Neural progenitor cell (in vitro differentiated cells): ENCODE measurements at regions not wholly inside any gene's neighbourhood (a gene's known extent, or its start where the extent isn't known, plus 50 kb on each side); places are given as distances from the start of the nearest gene placed in this dataset.
A peak's percentile ranks its signal among the peaks of the same experiment; 100 is the strongest.

Experiments
- DNase-seq: peaks from one replicate; pipeline ENCODE4 v3.0.0-alpha.2; 2016; ENCODE audit warnings: low spot score
- H2AFZ ChIP-seq: fragments of 200-600 bp; sonication (generic); replicated peaks from 2 replicates; pipeline ENCODE4 v1.6.1; 2016; ENCODE audit warnings: antibody characterized with exemption
- H3F3A ChIP-seq: fragments of 200-600 bp; sonication (generic); 2 replicates; pipeline ENCODE4 v1.6.1; 2016; ENCODE audit warnings: antibody characterized with exemption, low read depth
- H3K27ac ChIP-seq: fragments of 200-600 bp; sonication (generic); 2 replicates; pipeline ENCODE4 v1.5.1; 2016; ENCODE audit warnings: mild to moderate bottlenecking
- H3K27me3 ChIP-seq: fragments of 200-600 bp; sonication (generic); 2 replicates; pipeline ENCODE4 v1.6.1; 2016; ENCODE audit warnings: mild to moderate bottlenecking, moderate library complexity
- H3K36me3 ChIP-seq: fragments of 200-600 bp; sonication (generic); 2 replicates; pipeline ENCODE4 v1.5.1; 2016
- H3K4me1 ChIP-seq: fragments of 200-600 bp; sonication (generic); 2 replicates; pipeline ENCODE4 v1.6.1; 2016; ENCODE audit warnings: mixed run types
- H3K4me2 ChIP-seq: fragments of 200-600 bp; sonication (generic); 2 replicates; pipeline ENCODE4 v1.6.1; 2016
- H3K4me3 ChIP-seq: fragments of 200-600 bp; sonication (generic); 2 replicates; pipeline ENCODE4 v1.5.1; 2016
- H3K79me2 ChIP-seq: fragments of 200-600 bp; sonication (generic); 2 replicates; pipeline ENCODE4 v1.6.1; 2016; ENCODE audit warnings: low read depth
- H3K9ac ChIP-seq: fragments of 200-600 bp; sonication (generic); 2 replicates; pipeline ENCODE4 v1.6.1; 2016
- H3K9me3 ChIP-seq: fragments of 200-600 bp; sonication (generic); 2 replicates; pipeline ENCODE4 v1.5.1; 2016; ENCODE audit warnings: low read depth
- H4K20me1 ChIP-seq: fragments of 200-600 bp; sonication (generic); 2 replicates; pipeline ENCODE4 v1.6.1; 2016; ENCODE audit warnings: low read depth
- H3K27ac Mint-ChIP-seq: 3 replicates; pipeline ENCODE4 v1.8.0; 2021; ENCODE audit warnings: mixed read lengths
- H3K27me3 Mint-ChIP-seq: 2 replicates; pipeline ENCODE4 v1.8.0; 2022; ENCODE audit warnings: low read depth, mild to moderate bottlenecking, inconsistent platforms, moderate library complexity, mixed read lengths; ENCODE audit not compliant: insufficient read depth
- H3K36me3 Mint-ChIP-seq: 3 replicates; pipeline ENCODE4 v1.8.0; 2021; ENCODE audit warnings: mixed read lengths
- H3K4me1 Mint-ChIP-seq: 3 replicates; pipeline ENCODE4 v1.8.0; 2021; ENCODE audit warnings: mixed read lengths
- H3K4me3 Mint-ChIP-seq: 3 replicates; pipeline ENCODE4 v1.8.0; 2021; ENCODE audit warnings: mild to moderate bottlenecking, moderate library complexity, mixed read lengths
- H3K9me3 Mint-ChIP-seq: 3 replicates; pipeline ENCODE4 v1.8.0; 2020; ENCODE audit warnings: mixed read lengths
- CTCF ChIP-seq: fragments of 200-600 bp; sonication (generic); IDR thresholded peaks from 2 replicates; pipeline ENCODE4 v1.5.1; 2017; ENCODE audit warnings: antibody characterized with exemption, mild to moderate bottlenecking
- EZH2 ChIP-seq: fragments of 200-600 bp; sonication (generic); IDR thresholded peaks from 2 replicates; pipeline ENCODE4 v1.6.1; 2017; ENCODE audit warnings: antibody characterized with exemption, mild to moderate bottlenecking, moderate library complexity
- EZH2phosphoT487 ChIP-seq: fragments of 200-600 bp; sonication (generic); IDR thresholded peaks from 2 replicates; pipeline ENCODE4 v1.6.1; 2017; ENCODE audit warnings: antibody characterized with exemption

- H3K9me3 Mint-ChIP-seq: no peaks in the 10 kb centered on the region
- peaks cover 2% of the 10 kb centered on the region for H3K4me1 Mint-ChIP-seq
- Histone ChIP-seq H3F3A (no peaks in the 10 kb centered on the region), H3K27me3 (no peaks in the 10 kb centered on the region), H3K36me3 (no peaks in the 10 kb centered on the region), H3K9me3 (no peaks in the 10 kb centered on the region), H3K27ac (no peak overlapping the region), H3K79me2 (no peaks in the 10 kb centered on the region), H3K4me3 (no peak overlapping the region), H3K4me2 (no peak overlapping the region), H3K9ac (no peak overlapping the region), H4K20me1 (no peaks in the 10 kb centered on the region), H2AFZ (no peak overlapping the region), H3K4me1 (peaks cover 6% of the 10 kb centered on the region)
- H3K4me3 Mint-ChIP-seq: no peak overlapping the region
- H3K27ac Mint-ChIP-seq: no peak overlapping the region
- H3K36me3 Mint-ChIP-seq: no peaks in the 10 kb centered on the region
- TF ChIP-seq EZH2: no peak
- no peak for TF ChIP-seq EZH2phosphoT487
- no peak for TF ChIP-seq CTCF
- H3K27me3 Mint-ChIP-seq: no peaks in the 10 kb centered on the region
- DNase-seq: peak; percentile 48
Measured at GRCh38 chr6:145332011-145332410, 403.3 kb downstream of the EPM2A start.

- no peak for DNase-seq
- no peaks in the 10 kb centered on the region for H3K27me3 ChIP-seq
- H4K20me1 ChIP-seq: no peaks in the 10 kb centered on the region
- no peaks in the 10 kb centered on the region for H3F3A ChIP-seq
- no peak overlapping the region for H3K4me2 ChIP-seq
- no peaks in the 10 kb centered on the region for H3K9me3 ChIP-seq
- no peak for TF ChIP-seq CTCF
- no peak for TF ChIP-seq EZH2phosphoT487
- no peak for TF ChIP-seq EZH2
- H3K79me2 ChIP-seq: no peaks in the 10 kb centered on the region
- no peak overlapping the region for H2AFZ ChIP-seq
- H3K4me3 ChIP-seq: no peak overlapping the region
- H3K4me1 ChIP-seq: peaks cover 6% of the 10 kb centered on the region
- no peaks in the 10 kb centered on the region for H3K9me3 Mint-ChIP-seq
- no peak overlapping the region for H3K27ac Mint-ChIP-seq
- no peaks in the 10 kb centered on the region for H3K27me3 Mint-ChIP-seq
- H3K36me3 ChIP-seq: no peaks in the 10 kb centered on the region
- no peaks in the 10 kb centered on the region for H3K36me3 Mint-ChIP-seq
- H3K27ac ChIP-seq: no peak overlapping the region
- no peak overlapping the region for H3K9ac ChIP-seq
- no peak overlapping the region for H3K4me3 Mint-ChIP-seq
- H3K4me1 Mint-ChIP-seq: peaks cover 2% of the 10 kb centered on the region
Measured at GRCh38 chr6:145336119-145336518, 399.2 kb downstream of the EPM2A start.

- Histone ChIP-seq H4K20me1 (no peaks in the 10 kb centered on the region), H3K4me3 (no peak overlapping the region), H3K9me3 (no peaks in the 10 kb centered on the region), H3F3A (no peaks in the 10 kb centered on the region), H3K4me2 (no peak overlapping the region), H3K4me1 (peaks cover 2% of the 10 kb centered on the region), H3K79me2 (no peaks in the 10 kb centered on the region), H2AFZ (no peak overlapping the region), H3K27me3 (no peaks in the 10 kb centered on the region), H3K36me3 (no peaks in the 10 kb centered on the region), H3K27ac (no peak overlapping the region), H3K9ac (no peak overlapping the region)
- H3K4me3 Mint-ChIP-seq: no peak overlapping the region
- peaks cover 3% of the 10 kb centered on the region for H3K27me3 Mint-ChIP-seq
- no peaks in the 10 kb centered on the region for H3K4me1 Mint-ChIP-seq
- TF ChIP-seq CTCF (no peak), EZH2 (no peak), EZH2phosphoT487 (no peak)
- no peak for DNase-seq
- no peaks in the 10 kb centered on the region for H3K9me3 Mint-ChIP-seq
- no peak overlapping the region for H3K27ac Mint-ChIP-seq
- no peaks in the 10 kb centered on the region for H3K36me3 Mint-ChIP-seq
Measured at GRCh38 chr6:145339089-145339488, 396.2 kb downstream of the EPM2A start.
